H1 (cell line): ENCODE measurements at regions not wholly inside any gene's neighbourhood (a gene's known extent, or its start where the extent isn't known, plus 50 kb on each side); places are given as distances from the start of the nearest gene placed in this dataset.

Experiments
- CTCF ChIA-PET: fragments of 300-600 bp; sonication (Branson Sonifier 250); formaldehyde crosslinking; loops from one replicate; lab custom pipeline; 2021; ENCODE audit not compliant: partially characterized antibody; lab: Charles Lee
- POLR2A ChIA-PET: fragments of 300-600 bp; sonication (Branson Sonifier 250); formaldehyde crosslinking; loops from one replicate; lab custom pipeline; 2021; ENCODE audit warnings: inconsistent platforms; ENCODE audit not compliant: partially characterized antibody; lab: Charles Lee
- DNase-seq, 2 experiments: peaks; one replicate each; pipeline versions ENCODE4 v3.0.0 to v3.0.0-alpha.2; 2010 to 2022; ENCODE audit warnings: low spot score in 2 of 2, low read depth in 1 of 2, mixed read lengths in 1 of 2
- FAIRE-seq: peaks from 2 replicates; lab custom pipeline; 2011; peaks lifted over from hg19 to GRCh38; lab: Jason Lieb, UNC
- H2AFZ ChIP-seq: 2 replicates; pipeline ENCODE4 v1.8.1; 2012; ENCODE audit warnings: low read length, inconsistent platforms
- H2AK5ac ChIP-seq: 2 replicates; pipeline ENCODE4 v1.6.1; 2013; ENCODE audit warnings: low read depth, low read length
- H2BK120ac ChIP-seq: replicated peaks from 2 replicates; pipeline ENCODE3; 2013; ENCODE audit warnings: low read depth, low read length, inconsistent platforms
- H2BK12ac ChIP-seq: 2 replicates; pipeline ENCODE4 v1.6.1; 2013; ENCODE audit warnings: low read depth, low read length
- H2BK15ac ChIP-seq: 2 replicates; pipeline ENCODE4 v1.6.1; 2013; ENCODE audit warnings: low read length
- H2BK20ac ChIP-seq: 2 replicates; pipeline ENCODE4 v1.6.1; 2013; ENCODE audit warnings: low read length
- H2BK5ac ChIP-seq: 2 replicates; pipeline ENCODE4 v1.6.1; 2013; ENCODE audit warnings: low read depth, low read length
- H3K14ac ChIP-seq: 2 replicates; pipeline ENCODE4 v1.6.1; 2013; ENCODE audit warnings: inconsistent platforms; ENCODE audit not compliant: insufficient read length
- H3K18ac ChIP-seq: 2 replicates; pipeline ENCODE4 v1.6.1; 2013; ENCODE audit warnings: low read length; ENCODE audit errors: extremely low read depth
- H3K23ac ChIP-seq: 2 replicates; pipeline ENCODE4 v1.6.1; 2013; ENCODE audit warnings: inconsistent platforms; ENCODE audit not compliant: insufficient read length
- H3K23me2 ChIP-seq: 2 replicates; pipeline ENCODE4 v1.6.1; 2013; ENCODE audit warnings: low read depth, low read length
- H3K27ac ChIP-seq: 2 replicates; pipeline ENCODE4 v1.6.1; 2011; ENCODE audit warnings: low read depth, low read length, inconsistent platforms
- H3K27me3 ChIP-seq, 4 experiments: replicated peaks in 1 of 4; 1 replicate in 1 of 4; 2 replicates in 3 of 4; pipeline versions ENCODE4 v1.6.1 to v1.8.1; 2011 to 2013; ENCODE audit warnings: low read length in 3 of 4, mild to moderate bottlenecking in 3 of 4, inconsistent platforms in 2 of 4, mixed read lengths in 2 of 4, moderate library complexity in 1 of 4; ENCODE audit not compliant: control insufficient read depth in 3 of 4, insufficient read depth in 3 of 4; ENCODE audit errors: extremely low read depth in 1 of 4
- H3K36me3 ChIP-seq, 4 experiments: 2 replicates each; pipeline versions ENCODE4 v1.6.1 to v1.8.1; 2011 to 2013; ENCODE audit warnings: mild to moderate bottlenecking in 4 of 4, low read length in 3 of 4, moderate library complexity in 2 of 4, control low read depth in 1 of 4, inconsistent platforms in 1 of 4; ENCODE audit not compliant: insufficient read depth in 4 of 4, control insufficient read depth in 2 of 4
- H3K4ac ChIP-seq: replicated peaks from 2 replicates; pipeline ENCODE3; 2013; ENCODE audit warnings: low read length, low read depth, mixed read lengths, inconsistent platforms; ENCODE audit not compliant: insufficient read length
- H3K4me1 ChIP-seq, 4 experiments: replicated peaks in 1 of 4; 1 replicate in 1 of 4; 2 replicates in 3 of 4; pipeline versions ENCODE4 v1.6.1 to v1.8.1; 2011 to 2013; ENCODE audit warnings: low read length in 3 of 4, inconsistent platforms in 2 of 4, mixed read lengths in 1 of 4; ENCODE audit not compliant: insufficient read depth in 4 of 4, control insufficient read depth in 3 of 4
- H3K4me2 ChIP-seq, 2 experiments: 2 replicates each; pipeline versions ENCODE4 v1.6.1 to v1.8.1; 2011 to 2013; ENCODE audit warnings: low read depth in 2 of 2, low read length in 2 of 2, control low read depth in 1 of 2, inconsistent platforms in 1 of 2, mild to moderate bottlenecking in 1 of 2; ENCODE audit not compliant: insufficient read depth in 1 of 2
- H3K4me3 ChIP-seq, 4 experiments: fragments of 200-600, 300-600 bp in 1 of 4; sonication (generic), shearing (Covaris generic), sonication (Bioruptor Twin) in 1 of 4; 2 replicates each; pipeline versions ENCODE4 v1.5.1 to v1.8.1; 2011 to 2016; ENCODE audit warnings: low read length in 4 of 4, low read depth in 3 of 4, control low read depth in 2 of 4, inconsistent platforms in 2 of 4, mild to moderate bottlenecking in 2 of 4, mixed read lengths in 1 of 4, moderate library complexity in 1 of 4; ENCODE audit not compliant: insufficient read depth in 2 of 4; ENCODE audit errors: extremely low read depth in 1 of 4
- H3K56ac ChIP-seq: replicated peaks from 2 replicates; pipeline ENCODE3; 2013; ENCODE audit warnings: low read depth, mild to moderate bottlenecking, mixed read lengths, low read length, inconsistent platforms; ENCODE audit not compliant: insufficient read length
- H3K79me1 ChIP-seq: 2 replicates; pipeline ENCODE4 v1.6.1; 2013; ENCODE audit warnings: low read depth, low read length, control low read depth
- H3K79me2 ChIP-seq, 2 experiments: 2 replicates each; pipeline versions ENCODE4 v1.6.1 to v1.8.1; 2012 to 2013; ENCODE audit warnings: low read length in 2 of 2, mild to moderate bottlenecking in 2 of 2, inconsistent platforms in 1 of 2; ENCODE audit not compliant: insufficient read depth in 2 of 2, control insufficient read depth in 1 of 2
- H3K9ac ChIP-seq, 4 experiments: replicated peaks in 1 of 4; 1 replicate in 1 of 4; 2 replicates in 3 of 4; pipeline versions ENCODE4 v1.6.1 to v1.8.1; 2011 to 2013; ENCODE audit warnings: low read depth in 3 of 4, low read length in 3 of 4, control low read depth in 2 of 4, mild to moderate bottlenecking in 2 of 4, moderate library complexity in 2 of 4, inconsistent platforms in 1 of 4; ENCODE audit errors: extremely low read depth in 1 of 4
- H3K9me3 ChIP-seq, 2 experiments: 2 replicates each; pipeline versions ENCODE4 v1.6.1 to v1.8.1; 2012 to 2013; ENCODE audit warnings: mild to moderate bottlenecking in 2 of 2, moderate library complexity in 2 of 2, control low read depth in 1 of 2, inconsistent platforms in 1 of 2, low read depth in 1 of 2, low read length in 1 of 2, mixed read lengths in 1 of 2; ENCODE audit not compliant: insufficient read depth in 2 of 2
- H4K20me1 ChIP-seq, 2 experiments: replicated peaks in 1 of 2; 2 replicates each; pipeline versions ENCODE3 to v1.8.1; 2011 to 2013; ENCODE audit warnings: inconsistent platforms in 2 of 2, low read length in 2 of 2, mild to moderate bottlenecking in 1 of 2; ENCODE audit not compliant: insufficient read depth in 2 of 2, control insufficient read depth in 1 of 2
- H4K5ac ChIP-seq: 2 replicates; pipeline ENCODE4 v1.6.1; 2013; ENCODE audit warnings: low read length, low read depth, mixed read lengths, inconsistent platforms; ENCODE audit not compliant: insufficient read length
- H4K8ac ChIP-seq: 2 replicates; pipeline ENCODE4 v1.8.0; 2013; ENCODE audit warnings: mild to moderate bottlenecking, moderate library complexity, low read length, inconsistent platforms; ENCODE audit not compliant: insufficient read depth; ENCODE audit errors: extremely low read depth
- H4K91ac ChIP-seq: replicated peaks from 2 replicates; pipeline ENCODE3; 2013; ENCODE audit warnings: low read length, mixed read lengths, inconsistent platforms; ENCODE audit not compliant: insufficient read length
- BRCA1 ChIP-seq: IDR thresholded peaks from 2 replicates; pipeline ENCODE4 v1.6.1; 2012; ENCODE audit warnings: low read depth, low read length, improper control_type of control experiment
- CEBPB ChIP-seq: IDR thresholded peaks from 2 replicates; pipeline ENCODE4 v1.6.1; 2012; ENCODE audit warnings: low read depth, low read length
- CHD2 ChIP-seq: IDR thresholded peaks from 2 replicates; pipeline ENCODE4 v1.6.1; 2012; ENCODE audit warnings: low read length, improper control_type of control experiment
- EGR1 ChIP-seq: IDR thresholded peaks from 2 replicates; pipeline ENCODE4 v1.6.1; 2011; ENCODE audit warnings: low read depth, low read length, borderline replicate concordance
- KDM1A ChIP-seq: fragments of 200-600, 300-600 bp; sonication (generic); IDR thresholded peaks from 2 replicates; pipeline ENCODE4 v1.7.1; 2016; ENCODE audit warnings: mild to moderate bottlenecking, low read length, borderline replicate concordance
- KDM4A ChIP-seq: IDR thresholded peaks from one replicate; pipeline ENCODE4 v1.7.1; 2012; ENCODE audit warnings: low read depth, mild to moderate bottlenecking, moderate library complexity, low read length, inconsistent platforms; ENCODE audit not compliant: severe bottlenecking
- NANOG ChIP-seq: IDR thresholded peaks from 2 replicates; pipeline ENCODE4 v1.6.1; 2011; ENCODE audit warnings: low read length, low read depth, mild to moderate bottlenecking, inconsistent platforms; ENCODE audit not compliant: insufficient read depth, poor library complexity, severe bottlenecking
- POU5F1 ChIP-seq: IDR thresholded peaks from 2 replicates; pipeline ENCODE4 v1.6.1; 2011; ENCODE audit warnings: low read depth, mild to moderate bottlenecking, low read length, moderate library complexity
- RNF2 ChIP-seq: fragments of 200-900, 300-1000 bp; sonication (generic); IDR thresholded peaks from 2 replicates; pipeline ENCODE4 v1.7.1; 2016; ENCODE audit warnings: borderline replicate concordance, low read depth, mild to moderate bottlenecking, antibody characterized with exemption, low read length; ENCODE audit not compliant: poor library complexity, severe bottlenecking; ENCODE audit errors: missing control alignments
- SIRT6 ChIP-seq: IDR thresholded peaks from one replicate; pipeline ENCODE4 v1.7.1; 2012; ENCODE audit warnings: low read length, inconsistent platforms
- SIX5 ChIP-seq: IDR thresholded peaks from 2 replicates; pipeline ENCODE4 v1.6.1; 2011; ENCODE audit warnings: mild to moderate bottlenecking, low read depth, low read length
- SP4 ChIP-seq: IDR thresholded peaks from 2 replicates; pipeline ENCODE4 v1.6.1; 2012; ENCODE audit warnings: low read length, inconsistent platforms
- SUZ12 ChIP-seq: fragments of 200-600 bp; sonication (generic); IDR thresholded peaks from 2 replicates; pipeline ENCODE4 v1.6.1; 2012; ENCODE audit warnings: mild to moderate bottlenecking, inconsistent platforms, low read length, moderate library complexity, mixed read lengths
- YY1 ChIP-seq: IDR thresholded peaks from 2 replicates; pipeline ENCODE4 v1.6.1; 2011; ENCODE audit warnings: low read depth, mild to moderate bottlenecking, low read length
- WGBS, 2 experiments: shearing (Covaris generic) in 1 of 2; methylation state at CpG; one replicate each; pipeline versions ENCODE4 v1.1.6 to v1.1.7; 2013 to 2015; ENCODE audit warnings: low lambda C conversion rate in 2 of 2, mixed read lengths in 2 of 2, inconsistent platforms in 1 of 2, low coverage in 1 of 2, missing lambda C conversion rate in 1 of 2; ENCODE audit not compliant: insufficient replicate concordance in 2 of 2, insufficient coverage in 1 of 2, insufficient read length in 1 of 2; ENCODE audit errors: extremely low coverage in 1 of 2, missing lambda C conversion rate in 1 of 2; 5-methylcytosine and 5-hydroxymethylcytosine counted together

DNA sequence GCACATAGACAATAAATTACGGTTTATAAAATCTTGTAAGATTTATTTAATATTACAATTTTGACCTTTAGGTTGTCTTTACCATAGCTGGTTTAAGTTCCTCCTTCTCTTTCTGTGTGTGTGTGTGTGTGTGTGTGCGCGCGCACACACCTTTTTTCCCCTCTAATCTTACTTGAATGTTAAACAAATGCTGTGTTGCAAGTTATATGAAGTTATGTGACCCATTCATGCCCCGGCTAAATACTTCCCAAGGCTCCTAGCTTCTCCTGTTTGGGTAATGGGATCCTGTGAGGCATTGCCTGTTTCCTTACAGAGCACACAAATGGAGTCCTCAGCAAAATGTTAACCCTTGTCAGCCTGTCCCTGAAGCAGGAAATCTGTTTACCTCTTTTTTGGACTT is 125.6 kb upstream of the ZNF608 start:
- TF ChIP-seq YY1 (no peak), CHD2 (no peak), SIX5 (no peak), CEBPB (no peak), RNF2 (no peak), NANOG (no peak), SIRT6 (no peak), SUZ12 (no peak), KDM1A (no peak), POU5F1 (no peak), BRCA1 (no peak), SP4 (no peak), KDM4A (no peak), EGR1 (no peak)
- Histone ChIP-seq H2BK15ac (no peak overlapping the region), H3K23ac (no peak overlapping the region), H2BK120ac (no peak overlapping the region), H3K4ac (no peak overlapping the region), H3K79me1 (no peaks in the 10 kb centered on the region), H3K23me2 (no peaks in the 10 kb centered on the region), H2BK20ac (no peak overlapping the region; the same call in 1 of the 2 replicates), H3K4me2 (no peak overlapping the region), H2AK5ac (no peak overlapping the region), H3K36me3 (no peaks in the 10 kb centered on the region), H2BK5ac (no peak overlapping the region), H4K8ac (no peak overlapping the region), H3K4me1 (peaks cover under 1 to 5% (median 5%) of the 10 kb centered on the region in 4 experiments; a peak in 5 of 7 replicates), H3K4me3 (no peak overlapping the region), H4K91ac (no peak overlapping the region), H2AFZ (no peak overlapping the region), H3K56ac (no peak overlapping the region), H3K27ac (no peak overlapping the region), H3K14ac (no peak overlapping the region), H4K5ac (no peak overlapping the region), H4K20me1 (no peaks in the 10 kb centered on the region), H2BK12ac (no peak overlapping the region), H3K79me2 (no peaks in the 10 kb centered on the region), H3K18ac (no peak overlapping the region), H3K9me3 (no peaks in the 10 kb centered on the region), H3K27me3 (no peaks in the 10 kb centered on the region), H3K9ac (no peak overlapping the region)
- ChIA-PET CTCF (interaction anchor here (0.7 kb wide), 1 partner anchor 29 kb away, joined by 3 read pairs; no protein-coding TSS in a partner anchor), POLR2A (no interaction called here)
- no peak for DNase-seq
- WGBS, 2 experiments: 89% methylated on average over 5 of the region's 5 CpGs; no CpG with 5 or more reads in 1 of the 2 experiments
- no peak for FAIRE-seq
